Loucy (cell line): ENCODE measurements at regions not wholly inside any gene's neighbourhood (a gene's known extent, or its start where the extent isn't known, plus 50 kb on each side); places are given as distances from the start of the nearest gene placed in this dataset.

Source experiments
- H2AFZ ChIP-seq: fragments of 200-600 bp; sonication (generic); 2 replicates; pipeline ENCODE4 v1.6.0; 2016; ENCODE audit warnings: antibody characterized with exemption, mild to moderate bottlenecking, low read length, moderate library complexity
- H3F3A ChIP-seq: fragments of 200-600 bp; 2 replicates; pipeline ENCODE4 v1.6.0; 2016; ENCODE audit warnings: antibody characterized with exemption, low read depth, mild to moderate bottlenecking
- H3K27me3 ChIP-seq: fragments of 200-600 bp; sonication (generic); 2 replicates; pipeline ENCODE4 v1.6.1; 2014; ENCODE audit warnings: low read length, mild to moderate bottlenecking; ENCODE audit not compliant: insufficient read depth, poor library complexity, severe bottlenecking
- H3K36me3 ChIP-seq: fragments of 200-600 bp; sonication (generic); 2 replicates; pipeline ENCODE4 v1.6.1; 2016; ENCODE audit warnings: low read length; ENCODE audit not compliant: insufficient read depth
- H3K4me1 ChIP-seq: fragments of 200-600 bp; sonication (generic); 2 replicates; pipeline ENCODE4 v1.5.1; 2014; ENCODE audit warnings: low read length, mild to moderate bottlenecking; ENCODE audit not compliant: insufficient read depth, poor library complexity, severe bottlenecking
- H3K4me2 ChIP-seq: fragments of 200-600 bp; sonication (generic); 2 replicates; pipeline ENCODE4 v1.6.0; 2014; ENCODE audit warnings: antibody characterized with exemption, low read length, low read depth, mild to moderate bottlenecking; ENCODE audit not compliant: poor library complexity, severe bottlenecking
- H3K4me3 ChIP-seq: fragments of 200-600 bp; sonication (generic); 2 replicates; pipeline ENCODE4 v1.5.1; 2014; ENCODE audit warnings: low read length, mild to moderate bottlenecking, mixed read lengths; ENCODE audit not compliant: poor library complexity, severe bottlenecking
- H3K79me2 ChIP-seq: fragments of 200-600 bp; sonication (generic); 2 replicates; pipeline ENCODE4 v1.6.1; 2014; ENCODE audit warnings: low read length; ENCODE audit not compliant: insufficient read depth
- H3K9ac ChIP-seq: fragments of 200-600 bp; sonication (generic); 2 replicates; pipeline ENCODE4 v1.6.0; 2014; ENCODE audit warnings: mild to moderate bottlenecking, low read depth, low read length, moderate library complexity; ENCODE audit not compliant: poor library complexity, severe bottlenecking
- H3K9me2 ChIP-seq: fragments of 200-600 bp; sonication (generic); replicated peaks from 2 replicates; pipeline ENCODE4 v1.6.1; 2016; ENCODE audit warnings: low read depth, low read length, mixed read lengths
- H3K9me3 ChIP-seq: fragments of 200-600 bp; sonication (generic); 2 replicates; pipeline ENCODE4 v1.6.1; 2014; ENCODE audit warnings: mild to moderate bottlenecking, antibody characterized with exemption, low read length, low read depth; ENCODE audit not compliant: insufficient read depth
- H4K20me1 ChIP-seq: fragments of 200-600 bp; sonication (generic); 2 replicates; pipeline ENCODE4 v1.6.0; 2014; ENCODE audit warnings: antibody characterized with exemption, low read length, mild to moderate bottlenecking; ENCODE audit not compliant: insufficient read depth, poor library complexity, severe bottlenecking
- EZH2phosphoT487 ChIP-seq: fragments of 200-600 bp; IDR thresholded peaks from 2 replicates; pipeline ENCODE4 v1.6.1; 2018; ENCODE audit warnings: antibody characterized with exemption, mild to moderate bottlenecking, moderate library complexity, borderline replicate concordance
- TF ChIP-seq, protein P1 (sequence below): fragments of 200-600 bp; sonication (generic); conservative IDR thresholded peaks from 2 replicates; pipeline ENCODE4 v1.5.1; 2014; ENCODE audit warnings: mild to moderate bottlenecking, antibody characterized with exemption, low read length

DNA sequence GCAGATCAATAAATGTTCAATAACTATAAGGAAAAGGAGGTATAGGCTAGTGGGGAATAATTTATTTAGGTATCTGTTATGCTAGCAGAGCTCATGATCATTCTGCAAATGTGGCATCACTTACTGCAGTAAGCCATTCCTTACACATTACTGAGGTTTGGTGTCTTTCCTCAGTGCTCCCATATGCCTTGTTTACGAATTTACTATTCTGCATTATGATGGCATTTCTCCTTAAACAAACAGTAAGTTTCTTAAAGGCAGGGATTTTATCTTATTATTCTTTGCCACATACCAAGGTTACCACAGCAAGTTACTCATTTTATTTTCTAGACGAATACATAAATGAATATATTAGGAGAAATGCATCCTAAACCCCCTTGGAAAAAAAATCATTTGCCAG, 88.4 kb downstream of the DSEL start:
- no peaks in the 10 kb centered on the region for H3K36me3 ChIP-seq

DNA sequence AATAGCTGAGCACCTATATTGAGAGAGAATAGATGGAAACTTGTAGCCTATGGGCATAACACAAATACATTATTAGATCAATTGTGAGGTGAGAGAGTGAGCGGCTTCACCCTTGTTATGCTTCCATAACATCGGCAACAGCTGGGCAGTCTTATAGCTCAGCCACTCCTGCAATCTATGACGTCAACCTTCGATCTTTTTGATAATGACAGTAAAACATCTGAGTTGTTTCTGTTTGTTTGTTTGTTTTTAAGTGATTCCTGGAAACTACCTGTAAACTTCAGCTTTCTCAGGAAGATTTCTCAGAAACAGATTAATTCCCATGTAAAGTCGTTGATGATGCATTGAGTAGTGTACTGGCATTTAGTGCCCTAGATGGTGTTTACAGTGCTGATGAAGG, 90.0 kb downstream of the DSEL start:
- no peak overlapping the region for H3K4me3 ChIP-seq
- H3K4me2 ChIP-seq, result no peak overlapping the region
- H4K20me1 ChIP-seq, result no peaks in the 10 kb centered on the region
- H3F3A ChIP-seq, result no peaks in the 10 kb centered on the region
- no peaks in the 10 kb centered on the region for H3K36me3 ChIP-seq
- TF ChIP-seq, protein P1, sequence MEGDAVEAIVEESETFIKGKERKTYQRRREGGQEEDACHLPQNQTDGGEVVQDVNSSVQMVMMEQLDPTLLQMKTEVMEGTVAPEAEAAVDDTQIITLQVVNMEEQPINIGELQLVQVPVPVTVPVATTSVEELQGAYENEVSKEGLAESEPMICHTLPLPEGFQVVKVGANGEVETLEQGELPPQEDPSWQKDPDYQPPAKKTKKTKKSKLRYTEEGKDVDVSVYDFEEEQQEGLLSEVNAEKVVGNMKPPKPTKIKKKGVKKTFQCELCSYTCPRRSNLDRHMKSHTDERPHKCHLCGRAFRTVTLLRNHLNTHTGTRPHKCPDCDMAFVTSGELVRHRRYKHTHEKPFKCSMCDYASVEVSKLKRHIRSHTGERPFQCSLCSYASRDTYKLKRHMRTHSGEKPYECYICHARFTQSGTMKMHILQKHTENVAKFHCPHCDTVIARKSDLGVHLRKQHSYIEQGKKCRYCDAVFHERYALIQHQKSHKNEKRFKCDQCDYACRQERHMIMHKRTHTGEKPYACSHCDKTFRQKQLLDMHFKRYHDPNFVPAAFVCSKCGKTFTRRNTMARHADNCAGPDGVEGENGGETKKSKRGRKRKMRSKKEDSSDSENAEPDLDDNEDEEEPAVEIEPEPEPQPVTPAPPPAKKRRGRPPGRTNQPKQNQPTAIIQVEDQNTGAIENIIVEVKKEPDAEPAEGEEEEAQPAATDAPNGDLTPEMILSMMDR, result no peak
- TF ChIP-seq EZH2phosphoT487, result no peak
- no peaks in the 10 kb centered on the region for H3K9me3 ChIP-seq
- no peaks in the 10 kb centered on the region for H3K79me2 ChIP-seq
- H3K4me1 ChIP-seq, result no peaks in the 10 kb centered on the region
- H2AFZ ChIP-seq, result no peak overlapping the region
- no peak overlapping the region for H3K9ac ChIP-seq
- H3K27me3 ChIP-seq, result no peaks in the 10 kb centered on the region
- no peaks in the 10 kb centered on the region for H3K9me2 ChIP-seq

More for the DNA sequence above, 88.4 kb downstream of the DSEL start:
- TF ChIP-seq EZH2phosphoT487, result no peak
- TF ChIP-seq, protein P1, result no peak
- H3F3A ChIP-seq, result no peaks in the 10 kb centered on the region
- no peaks in the 10 kb centered on the region for H3K4me1 ChIP-seq
- H2AFZ ChIP-seq, result no peak overlapping the region
- H3K4me3 ChIP-seq, result no peak overlapping the region
- no peaks in the 10 kb centered on the region for H3K27me3 ChIP-seq
- no peaks in the 10 kb centered on the region for H3K9me3 ChIP-seq
- H4K20me1 ChIP-seq, result no peaks in the 10 kb centered on the region
- H3K79me2 ChIP-seq, result no peaks in the 10 kb centered on the region
- no peak overlapping the region for H3K9ac ChIP-seq
- H3K4me2 ChIP-seq, result no peak overlapping the region
- H3K9me2 ChIP-seq, result no peaks in the 10 kb centered on the region

DNA sequence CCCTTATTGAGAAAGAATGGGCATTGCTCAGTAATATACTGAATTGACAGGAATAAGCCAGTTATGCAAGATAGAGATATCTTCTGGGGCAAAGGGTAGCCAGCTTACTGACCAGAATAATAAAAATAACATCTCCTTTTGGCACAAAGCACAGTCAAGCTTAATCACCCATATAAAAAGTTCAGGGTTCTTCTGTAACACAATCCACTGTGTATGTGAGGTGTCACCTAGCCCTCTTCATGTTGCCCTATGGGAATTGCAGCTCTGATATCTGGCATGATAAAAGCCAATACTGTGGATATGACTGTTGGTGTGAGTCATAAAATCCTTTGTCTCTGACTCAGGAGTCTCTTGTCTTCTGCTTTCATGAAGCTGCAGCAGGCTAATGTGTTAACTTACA, 90.8 kb downstream of the DSEL start:
- Histone ChIP-seq H4K20me1 (no peaks in the 10 kb centered on the region), H2AFZ (no peak overlapping the region), H3K27me3 (no peaks in the 10 kb centered on the region), H3K9ac (no peak overlapping the region), H3K36me3 (no peaks in the 10 kb centered on the region), H3K4me2 (no peak overlapping the region), H3K9me2 (no peaks in the 10 kb centered on the region), H3K9me3 (no peaks in the 10 kb centered on the region), H3F3A (no peaks in the 10 kb centered on the region), H3K4me3 (no peak overlapping the region), H3K4me1 (no peaks in the 10 kb centered on the region), H3K79me2 (no peaks in the 10 kb centered on the region)
- TF ChIP-seq EZH2phosphoT487, result no peak
- TF ChIP-seq, protein P1, result no peak
